GM19438 (cell line): ENCODE measurements at regions not wholly inside any gene's neighbourhood (a gene's known extent, or its start where the extent isn't known, plus 50 kb on each side); places are given as distances from the start of the nearest gene placed in this dataset.
"Not testable (repeated sequence)": the region's sequence is repeated elsewhere in the genome, so short reads cannot be mapped to it uniquely, and the experiment has no call there.

Experiments used
- ATAC-seq: cut with Tn5 transposase; IDR thresholded peaks from one replicate; pipeline ENCODE4 v1.9.1; 2021; ENCODE audit warnings: low read depth; ENCODE audit not compliant: unreplicated experiment

- ATAC-seq, result no peak
These were observed 886.9 kb downstream of the FAM133A start for GRCh38 chrX:94560930-94561329.

DNA sequence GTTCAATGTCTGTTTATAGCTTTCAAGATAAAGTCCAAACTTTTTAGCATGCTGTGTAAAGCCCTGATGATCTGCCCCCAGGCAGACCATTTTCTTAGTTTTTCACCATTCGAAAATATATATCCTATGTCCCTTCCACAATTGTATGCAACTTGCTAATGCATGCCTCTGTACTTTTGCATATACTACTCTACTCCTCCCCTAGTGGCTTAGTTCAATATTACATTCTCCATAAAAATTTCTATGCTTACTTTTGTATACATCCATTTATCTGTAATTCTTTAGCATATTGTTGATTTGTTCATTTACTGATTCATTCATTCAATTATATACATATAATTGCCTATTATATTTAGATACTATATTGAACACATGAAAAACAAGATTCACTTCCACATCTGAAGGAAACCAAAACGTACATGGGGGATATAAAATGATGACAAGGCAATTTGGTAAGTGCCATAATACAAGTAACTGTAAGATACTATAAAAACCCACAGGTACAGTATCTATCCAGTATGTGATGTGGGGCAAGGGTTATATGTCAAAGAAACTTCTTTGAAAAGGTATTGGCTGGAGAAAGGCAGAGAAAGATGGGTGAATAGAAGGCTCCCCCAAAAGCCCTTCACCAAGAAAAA lies 902.5 kb downstream of the FAM133A start:
- ATAC-seq, result no peak

DNA sequence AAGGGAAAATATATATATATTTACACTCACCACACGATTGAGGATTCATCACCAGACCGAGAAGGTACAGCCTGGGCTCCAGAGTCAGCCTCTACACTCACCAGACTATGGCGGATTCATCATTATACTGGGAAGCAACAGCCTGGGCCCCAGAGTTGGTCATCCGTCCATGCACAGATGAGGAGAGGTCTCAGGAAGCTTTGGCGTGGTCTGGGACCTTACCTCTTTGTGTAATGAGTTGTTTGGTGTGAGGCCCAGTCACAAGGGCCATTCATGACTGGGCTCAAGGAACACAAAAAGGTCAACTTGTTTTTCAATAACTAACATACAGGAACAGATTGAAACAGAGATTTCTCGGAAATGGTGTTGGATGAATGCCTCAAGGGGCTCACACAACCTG lies 926.1 kb downstream of the FAM133A start:
- no peak for ATAC-seq

GRCh38 chrX:94612140-94612539 lies 938.1 kb downstream of the FAM133A start:
- ATAC-seq, result no peak

- ATAC-seq, result no peak
These were observed 959.2 kb downstream of the FAM133A start for GRCh38 chrX:94633237-94633636.

DNA sequence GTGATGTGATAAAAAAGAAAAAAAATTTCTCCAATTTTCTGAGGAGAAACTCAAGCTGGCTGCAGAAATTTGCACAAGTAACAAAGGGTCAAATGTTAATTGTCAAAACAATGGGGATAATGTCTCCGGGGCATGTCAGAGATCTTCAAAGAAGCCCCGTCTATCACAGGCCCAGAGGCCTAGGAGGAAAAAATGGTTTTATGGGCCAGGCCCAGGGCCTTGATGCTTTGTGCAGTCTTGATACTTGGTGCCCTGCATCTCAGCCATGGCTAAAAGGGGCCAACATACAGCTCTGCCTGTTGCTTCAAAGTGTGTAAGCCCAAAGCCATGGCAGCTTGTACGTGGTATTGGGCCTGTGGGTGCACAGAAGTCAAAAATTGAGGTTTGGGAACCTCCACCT lies 961.0 kb downstream of the FAM133A start:
- no peak for ATAC-seq

DNA sequence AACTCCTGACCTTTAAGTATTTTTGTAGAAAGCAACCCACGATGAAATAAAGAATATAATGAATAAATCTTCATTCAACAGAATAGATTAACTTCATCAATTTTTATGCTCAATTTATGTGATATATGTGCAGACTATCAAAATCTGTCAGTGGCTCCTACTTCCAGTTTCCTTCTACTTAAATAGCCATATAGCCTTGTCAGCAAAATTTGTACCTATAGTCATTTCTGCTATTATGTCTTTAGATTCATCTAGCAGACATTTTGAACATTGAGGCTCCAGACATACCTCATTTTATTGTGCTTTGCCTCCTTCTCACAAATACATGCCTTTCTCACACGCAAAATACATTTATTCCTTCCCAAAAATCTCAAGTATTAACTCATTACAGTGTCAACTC lies 971.7 kb downstream of the FAM133A start:
- no peak for ATAC-seq

GRCh38 chrX:94655180-94655579 lies 981.2 kb downstream of the FAM133A start:
- no peak for ATAC-seq

DNA sequence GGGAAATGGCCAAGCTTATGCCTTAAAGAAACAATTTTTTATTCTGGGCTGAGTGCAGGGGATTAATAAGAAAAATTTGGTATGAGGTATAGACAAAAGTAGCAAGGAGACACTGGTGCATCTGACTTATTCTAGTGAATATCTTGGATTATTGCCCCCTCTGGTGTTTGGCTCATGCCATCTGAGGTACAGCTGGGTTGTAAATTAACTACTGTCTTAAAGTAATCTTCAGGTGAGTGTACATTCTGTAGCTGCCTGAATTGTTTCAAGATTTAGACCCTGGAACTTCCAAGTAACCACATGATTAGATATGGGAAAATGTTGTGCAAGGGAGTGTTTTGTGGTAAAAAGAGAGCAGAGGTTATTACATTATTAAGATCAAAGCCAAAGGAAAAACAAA lies 988.7 kb downstream of the FAM133A start:
- no peak for ATAC-seq

DNA sequence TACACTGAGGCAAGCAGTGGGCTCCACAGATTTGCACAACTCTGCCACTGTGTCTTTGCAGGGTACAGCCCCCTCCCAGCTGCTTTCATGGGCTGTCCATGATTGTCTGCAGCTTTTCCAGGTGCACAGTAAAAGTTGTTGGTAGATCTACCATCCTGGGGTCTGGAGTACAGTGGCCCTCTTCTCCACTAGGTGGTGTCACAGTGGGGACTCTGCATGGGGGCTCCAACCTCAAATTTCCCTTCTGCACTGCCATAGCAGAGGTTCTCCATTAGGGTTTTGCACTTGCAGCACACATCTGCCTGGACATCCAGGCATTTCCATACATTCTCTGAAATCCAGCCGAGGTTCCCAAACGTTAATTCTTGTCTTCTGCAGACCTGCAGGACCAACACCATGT lies 1002.3 kb downstream of the FAM133A start:
- no peak for ATAC-seq

DNA sequence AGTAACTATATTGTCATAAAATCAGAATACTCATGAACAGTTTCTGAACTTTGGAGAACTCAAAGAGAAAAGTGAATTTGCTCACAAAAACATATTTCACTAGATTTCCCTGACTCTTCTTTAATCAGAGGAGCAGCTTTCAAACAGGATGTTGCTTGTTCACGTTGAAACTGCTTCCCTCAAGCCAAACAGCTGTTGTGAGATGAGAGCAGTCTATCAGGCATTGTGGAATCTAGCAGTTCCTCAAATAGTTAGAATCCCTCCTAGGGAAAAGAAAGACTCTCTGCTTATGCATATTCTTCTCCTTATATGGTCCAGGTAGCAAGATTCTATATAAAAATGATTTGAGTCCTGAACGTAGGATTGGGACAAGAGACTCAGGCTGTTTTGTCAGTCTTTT lies 1012.1 kb downstream of the FAM133A start:
- ATAC-seq, result no peak

DNA sequence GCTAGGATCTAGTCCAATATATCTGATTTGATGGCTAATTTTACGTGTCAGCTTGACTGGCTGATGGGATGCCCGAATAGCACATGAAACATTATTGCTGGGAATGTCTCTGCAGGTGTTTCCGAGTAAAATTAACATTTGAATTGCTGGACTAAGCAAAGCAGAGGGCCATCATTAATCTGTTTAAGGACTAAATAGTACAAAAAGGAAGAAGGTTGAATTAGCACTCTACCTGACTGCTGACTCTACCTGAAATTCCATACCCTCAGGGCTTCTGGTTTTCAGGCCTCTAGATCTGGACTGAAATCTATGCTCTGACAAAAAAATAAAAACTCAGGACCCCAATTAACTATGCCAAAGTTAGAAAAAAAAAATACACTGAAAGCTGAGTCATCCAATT lies 1021.9 kb downstream of the FAM133A start:
- no peak for ATAC-seq

DNA sequence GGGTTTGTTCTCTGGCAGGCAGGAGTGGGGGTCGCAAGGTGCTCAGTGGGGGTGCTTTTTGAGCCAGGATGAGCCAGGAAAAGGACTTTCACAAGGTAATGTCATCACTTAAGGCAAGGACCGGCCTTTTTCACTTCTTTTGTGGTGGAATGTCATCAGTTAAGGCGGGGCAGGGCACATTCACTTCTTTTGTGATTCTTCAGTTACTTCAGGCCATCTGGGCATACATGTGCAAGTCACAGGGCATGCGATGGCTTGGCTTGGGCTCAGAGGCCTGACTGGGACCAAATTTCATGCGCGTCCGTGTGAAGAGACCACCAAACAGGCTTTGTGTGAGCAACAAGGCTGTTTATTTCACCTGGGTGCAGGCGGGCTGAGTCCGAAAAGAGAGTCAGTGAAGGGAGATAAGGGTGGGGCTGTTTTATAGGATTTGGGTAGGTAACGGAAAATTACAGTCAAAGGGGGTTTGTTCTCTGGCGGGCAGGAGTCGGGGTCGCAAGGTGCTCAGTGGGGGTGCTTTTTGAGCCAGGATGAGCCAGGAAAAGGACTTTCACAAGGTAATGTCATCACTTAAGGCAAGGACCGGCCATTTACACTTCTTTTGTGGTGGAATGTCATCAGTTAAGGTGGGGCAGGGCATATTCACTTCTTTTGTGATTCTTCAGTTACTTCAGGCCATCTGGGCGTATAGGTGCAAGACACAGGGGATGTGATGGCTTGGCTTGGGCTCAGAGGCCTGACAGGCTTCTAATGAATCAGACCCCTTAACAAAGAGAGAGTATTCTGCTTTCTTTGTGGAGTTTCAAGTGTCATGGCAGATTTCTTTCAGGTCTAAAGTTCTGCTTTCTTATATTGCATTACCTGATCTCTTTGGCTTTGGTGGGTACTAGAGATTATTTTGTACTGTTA lies 1030.6 kb downstream of the FAM133A start:
- not testable (repeated sequence) for ATAC-seq

GRCh38 chrX:94721386-94721785 lies 1047.4 kb downstream of the FAM133A start:
- ATAC-seq, result no peak

DNA sequence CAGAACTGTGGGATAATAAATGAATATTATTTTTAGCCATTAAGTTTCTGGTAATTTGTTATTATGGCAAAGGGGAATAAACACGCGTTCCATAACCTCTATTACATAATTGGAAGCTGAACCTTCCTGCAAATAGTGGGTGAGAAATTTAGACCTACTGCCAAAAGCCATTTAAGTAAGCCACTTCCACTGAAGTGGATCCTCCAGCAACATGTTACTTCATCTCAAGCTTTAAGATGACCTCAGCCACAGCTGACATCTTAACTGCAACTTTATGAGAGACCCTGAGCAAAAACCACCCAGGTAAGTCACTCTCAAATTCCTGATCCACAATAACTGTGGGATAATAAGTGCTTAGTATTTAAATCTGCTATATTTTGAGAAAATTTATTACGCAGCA lies 1048.6 kb downstream of the FAM133A start:
- ATAC-seq, result no peak

GRCh38 chrX:94742772-94743171 lies 1068.8 kb downstream of the FAM133A start:
- ATAC-seq, result no peak

DNA sequence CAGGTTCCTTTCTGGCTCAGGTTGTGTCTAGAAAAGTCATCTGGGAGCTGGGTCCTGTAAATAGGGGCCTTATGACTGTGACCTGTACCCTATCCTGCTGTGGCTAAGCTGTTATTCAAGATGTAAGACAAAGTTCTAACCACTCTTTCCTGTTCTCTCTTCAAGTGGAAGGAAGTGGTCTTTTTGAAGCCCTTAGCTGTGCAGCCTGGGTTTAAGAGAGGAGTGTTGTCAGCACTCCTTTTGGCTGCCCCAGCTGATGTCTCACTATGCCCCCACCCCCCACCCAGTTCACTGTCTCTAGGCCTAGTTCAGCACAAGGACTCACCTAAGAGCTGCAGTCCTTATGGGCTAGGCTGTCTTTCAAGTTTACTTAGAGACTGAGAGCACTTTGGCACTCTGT lies 1069.5 kb downstream of the FAM133A start:
- ATAC-seq, result no peak

DNA sequence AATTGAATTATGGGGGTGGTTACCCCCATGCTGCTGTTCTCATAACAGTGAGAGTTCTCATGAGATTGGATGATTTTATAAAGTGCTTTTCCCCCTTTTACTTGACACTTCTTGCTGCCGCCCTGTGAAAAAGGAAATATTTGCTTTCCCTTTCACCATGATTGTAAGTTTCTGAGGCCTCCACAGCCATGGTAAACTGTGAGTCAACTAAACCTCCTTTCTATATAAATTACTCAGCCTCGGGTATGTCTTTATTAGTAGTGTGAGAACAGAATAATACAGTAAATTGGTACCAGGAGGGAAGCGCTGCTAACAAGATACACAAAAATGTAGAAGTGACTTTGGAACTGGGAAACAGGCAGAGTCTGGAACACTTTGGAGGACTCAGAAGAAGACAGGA lies 1070.8 kb downstream of the FAM133A start:
- no peak for ATAC-seq

GRCh38 chrX:94751611-94752010 lies 1077.6 kb downstream of the FAM133A start:
- no peak for ATAC-seq

DNA sequence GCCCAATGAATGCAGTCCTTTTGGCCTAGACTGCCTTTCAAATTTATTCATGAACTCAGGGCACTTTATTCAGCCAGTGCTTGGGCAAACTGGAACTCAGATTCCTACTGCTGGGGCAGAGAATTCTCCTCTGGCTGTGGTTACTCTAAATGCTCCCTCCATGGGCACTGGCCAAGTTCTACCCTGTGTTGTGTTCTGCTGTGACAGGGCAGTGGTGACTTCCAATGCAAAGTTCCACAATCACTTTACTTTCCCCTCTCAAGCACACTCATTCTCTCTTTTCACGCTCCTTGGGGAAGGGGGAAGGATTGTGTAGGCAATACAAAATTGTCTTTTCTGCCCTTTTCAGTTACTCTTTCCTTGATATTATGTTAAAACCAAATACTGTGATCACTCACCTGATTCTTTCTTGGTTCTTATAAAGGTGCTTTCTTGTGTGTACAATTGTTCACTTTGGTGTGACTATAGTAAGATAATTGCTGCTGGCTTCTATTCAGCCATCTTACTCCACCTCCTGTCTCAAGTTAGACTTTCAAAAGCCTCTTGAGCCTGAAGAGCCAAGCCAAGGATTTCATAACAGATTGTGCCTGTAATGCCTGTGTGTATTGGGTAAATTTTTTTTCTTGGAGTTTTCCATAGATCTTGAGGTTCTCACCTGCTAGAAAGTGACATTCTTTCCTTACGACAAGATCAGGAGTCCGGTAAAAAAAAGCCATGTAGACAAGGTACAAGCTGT lies 1078.6 kb downstream of the FAM133A start:
- ATAC-seq, result no peak

GRCh38 chrX:94758130-94758529 lies 1084.1 kb downstream of the FAM133A start:
- ATAC-seq, result no peak
